Common myeloid progenitor, CD34-positive (primary cell): ENCODE measurements at regions not wholly inside any gene's neighbourhood (a gene's known extent, or its start where the extent isn't known, plus 50 kb on each side); places are given as distances from the start of the nearest gene placed in this dataset.
A peak's percentile ranks its signal among the peaks of the same experiment; 100 is the strongest.

Source experiments
- CTCF ChIA-PET: fragments of 350-600 bp; sonication (Branson Sonifier 250); formaldehyde crosslinking; loops from one replicate; lab custom pipeline; 2021; ENCODE audit warnings: antibody characterized with exemption; lab: Charles Lee
- POLR2A ChIA-PET: fragments of 350-600 bp; sonication (Branson Sonifier 250); formaldehyde crosslinking; loops from one replicate; lab custom pipeline; 2021; ENCODE audit warnings: antibody characterized with exemption; lab: Charles Lee
- DNase-seq, 3 donors: peaks; one replicate each; pipeline versions ENCODE4 v3.0.0 to v3.0.0-alpha.2; 2013
- H3K27ac ChIP-seq, 2 experiments: 1 replicate in 1 of 2; 2 replicates in 1 of 2; pipeline ENCODE4 v1.7.0; 2013; ENCODE audit warnings: inconsistent platforms in 2 of 2, low read length in 2 of 2, mild to moderate bottlenecking in 2 of 2, low read depth in 1 of 2, moderate library complexity in 1 of 2; ENCODE audit not compliant: severe bottlenecking in 2 of 2, insufficient read depth in 1 of 2, poor library complexity in 1 of 2
- H3K27me3 ChIP-seq, 5 experiments: replicated peaks in 2 of 5; 1 replicate in 3 of 5; 2 replicates in 2 of 5; pipeline versions ENCODE4 v1.6.1 to v1.7.0; 2013; ENCODE audit warnings: low read length in 4 of 5, mild to moderate bottlenecking in 2 of 5, moderate library complexity in 2 of 5, inconsistent platforms in 1 of 5; ENCODE audit not compliant: insufficient read depth in 5 of 5, control insufficient read depth in 4 of 5
- H3K36me3 ChIP-seq, 4 experiments: 1 replicate in 2 of 4; 2 replicates in 2 of 4; pipeline versions ENCODE4 v1.6.1 to v1.7.0; 2013; ENCODE audit warnings: low read length in 3 of 4, control low read depth in 1 of 4, mild to moderate bottlenecking in 1 of 4; ENCODE audit not compliant: control insufficient read depth in 4 of 4, insufficient read depth in 4 of 4
- H3K4me1 ChIP-seq, 4 experiments: 1 replicate in 3 of 4; 2 replicates in 1 of 4; pipeline versions ENCODE4 v1.6.1 to v1.7.1; 2013; ENCODE audit warnings: low read length in 3 of 4, mild to moderate bottlenecking in 3 of 4, control low read depth in 1 of 4, inconsistent platforms in 1 of 4, moderate library complexity in 1 of 4; ENCODE audit not compliant: control insufficient read depth in 4 of 4, insufficient read depth in 4 of 4; ENCODE audit errors: control extremely low read depth in 1 of 4
- H3K4me3 ChIP-seq, 7 experiments: 1 replicate in 4 of 7; 2 replicates in 3 of 7; pipeline versions ENCODE4 v1.5.1 to v1.7.0; 2013; ENCODE audit warnings: mild to moderate bottlenecking in 7 of 7, low read length in 6 of 7, moderate library complexity in 6 of 7, inconsistent platforms in 2 of 7, low read depth in 2 of 7, control low read depth in 1 of 7; ENCODE audit not compliant: insufficient read depth in 4 of 7, control insufficient read depth in 1 of 7; ENCODE audit errors: extremely low read depth in 1 of 7
- H3K9me3 ChIP-seq, 5 experiments: 1 replicate in 4 of 5; 2 replicates in 1 of 5; pipeline versions ENCODE4 v1.6.1 to v1.7.1; 2013; ENCODE audit warnings: low read length in 4 of 5, mild to moderate bottlenecking in 2 of 5, inconsistent platforms in 1 of 5, low read depth in 1 of 5, moderate library complexity in 1 of 5; ENCODE audit not compliant: control insufficient read depth in 4 of 5, insufficient read depth in 2 of 5; ENCODE audit errors: control extremely low read depth in 1 of 5
- WGBS: methylation state at CpG from one replicate; pipeline ENCODE4 v1.1.5; 2013; ENCODE audit not compliant: insufficient coverage; 5-methylcytosine and 5-hydroxymethylcytosine counted together

DNA sequence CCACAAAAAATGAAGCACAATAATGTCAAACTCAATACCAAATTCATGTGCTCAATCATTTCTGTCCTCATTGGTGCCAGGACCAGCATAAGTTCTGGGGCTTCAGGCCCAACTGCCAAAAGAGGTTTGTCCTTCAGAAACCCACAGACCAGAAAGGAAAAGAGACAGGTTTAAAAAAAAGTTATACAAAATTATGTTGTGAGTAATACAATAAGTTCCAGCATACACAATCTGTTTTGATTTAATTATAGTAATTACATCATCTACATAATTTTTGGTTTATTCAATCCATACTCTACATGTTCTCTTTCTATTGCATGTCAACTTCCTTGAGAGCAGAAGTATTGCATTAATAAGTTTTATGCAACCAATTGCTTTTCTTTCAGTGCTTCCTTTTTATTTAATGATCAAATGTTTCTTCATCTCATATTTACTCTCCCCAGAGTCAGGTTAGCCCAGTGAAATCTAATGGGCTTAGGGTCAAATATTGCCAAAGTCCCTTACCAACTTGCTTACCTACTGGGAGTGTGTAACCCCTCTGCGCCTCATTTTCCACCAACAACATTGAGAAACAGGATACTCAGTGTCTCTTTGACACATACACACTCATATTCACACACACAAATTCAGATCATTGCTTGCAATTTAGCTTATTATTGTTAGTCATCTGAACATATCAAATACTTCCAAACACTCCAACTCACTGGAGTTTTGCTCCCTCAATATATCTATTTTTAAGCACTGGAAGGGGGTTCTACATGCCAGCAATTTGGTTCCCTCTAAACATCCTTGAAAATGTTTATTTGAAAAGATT is 424.4 kb upstream of the MARCKS start:
- H3K27ac ChIP-seq: no peak overlapping the region
- H3K4me1 ChIP-seq: peaks cover 6 to 14% (median 10%) of the 10 kb centered on the region in 4 experiments
- H3K36me3 ChIP-seq: no peaks in the 10 kb centered on the region
- H3K27me3 ChIP-seq: no peaks in the 10 kb centered on the region
- no peak overlapping the region for H3K4me3 ChIP-seq
- no CpG with 5 or more reads among the region's 1 CpG for WGBS
- CTCF ChIA-PET: no interaction called here
- no peaks in the 10 kb centered on the region for H3K9me3 ChIP-seq
- POLR2A ChIA-PET: no interaction called here
- DNase-seq: peak in 1 of 3 donors; percentile 20

GRCh38 chr6:113433335-113433991 is 423.7 kb upstream of the MARCKS start:
- Histone ChIP-seq H3K27ac (no peak overlapping the region), H3K9me3 (no peaks in the 10 kb centered on the region), H3K4me1 (peaks cover 6 to 12% (median 10%) of the 10 kb centered on the region in 4 experiments), H3K4me3 (no peak overlapping the region), H3K27me3 (no peaks in the 10 kb centered on the region), H3K36me3 (no peaks in the 10 kb centered on the region)
- peak in 2 of 3 donors; percentile 44 to 59 for DNase-seq
- WGBS: 23% methylated on average over 5 of the region's 6 CpGs
- ChIA-PET POLR2A (no interaction called here), CTCF (no interaction called here)

- 100% methylated on average over 2 of the region's 3 CpGs for whole genome bisulfite sequencing
- ChIA-PET POLR2A (no interaction called here), CTCF (no interaction called here)
- Histone ChIP-seq H3K27me3 (no peaks in the 10 kb centered on the region), H3K27ac (no peak overlapping the region), H3K4me1 (peaks cover 6 to 12% (median 9%) of the 10 kb centered on the region in 4 experiments), H3K9me3 (no peaks in the 10 kb centered on the region), H3K36me3 (no peaks in the 10 kb centered on the region), H3K4me3 (no peak overlapping the region)
- DNase-seq: no peak
Measured at GRCh38 chr6:113434641-113435040, 422.5 kb upstream of the MARCKS start.

GRCh38 chr6:113437566-113437965 is 419.6 kb upstream of the MARCKS start:
- CTCF ChIA-PET: no interaction called here
- WGBS: 14% methylated on average over 2 of the region's 3 CpGs

DNA sequence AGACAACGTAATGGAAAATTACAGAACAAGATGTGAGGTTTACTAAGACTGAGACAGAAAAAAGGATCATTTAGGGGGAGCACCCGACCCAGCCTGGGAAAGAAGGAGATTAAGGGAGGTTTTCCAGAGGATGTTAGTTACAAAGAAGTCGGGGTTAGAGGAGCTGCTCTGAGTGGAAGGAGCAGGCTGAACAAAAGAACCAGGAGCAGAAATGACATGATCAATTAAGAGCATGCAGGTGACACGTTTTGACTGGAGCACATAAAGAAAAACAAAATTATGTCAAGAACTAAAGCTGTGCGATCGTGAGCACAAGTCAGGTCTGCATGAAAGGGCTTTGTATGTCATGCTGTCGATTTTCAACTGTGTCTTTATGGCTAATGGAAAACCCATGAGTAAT is 417.3 kb upstream of the MARCKS start:
- CTCF ChIA-PET: interaction anchor here (2.4 kb wide), 1 partner anchor 20 kb away, joined by 5 read pairs; no protein-coding TSS in a partner anchor
- Histone ChIP-seq H3K36me3 (no peaks in the 10 kb centered on the region), H3K4me3 (no peak overlapping the region), H3K27me3 (no peaks in the 10 kb centered on the region), H3K9me3 (no peaks in the 10 kb centered on the region), H3K27ac (no peak overlapping the region), H3K4me1 (no peaks in the 10 kb centered on the region)
- 96% methylated on average over 6 of the region's 7 CpGs for WGBS
- POLR2A ChIA-PET: no interaction called here
- DNase-seq: no peak

More at GRCh38 chr6:113437566-113437965, 419.6 kb upstream of the MARCKS start:
- H3K27me3 ChIP-seq: no peaks in the 10 kb centered on the region
- no peak overlapping the region for H3K4me3 ChIP-seq
- POLR2A ChIA-PET: no interaction called here
- H3K27ac ChIP-seq: no peak overlapping the region
- H3K9me3 ChIP-seq: no peaks in the 10 kb centered on the region
- H3K4me1 ChIP-seq: peaks cover 6 to 12% (median 9%) of the 10 kb centered on the region in 4 experiments
- DNase-seq: no peak
- H3K36me3 ChIP-seq: no peaks in the 10 kb centered on the region

DNA sequence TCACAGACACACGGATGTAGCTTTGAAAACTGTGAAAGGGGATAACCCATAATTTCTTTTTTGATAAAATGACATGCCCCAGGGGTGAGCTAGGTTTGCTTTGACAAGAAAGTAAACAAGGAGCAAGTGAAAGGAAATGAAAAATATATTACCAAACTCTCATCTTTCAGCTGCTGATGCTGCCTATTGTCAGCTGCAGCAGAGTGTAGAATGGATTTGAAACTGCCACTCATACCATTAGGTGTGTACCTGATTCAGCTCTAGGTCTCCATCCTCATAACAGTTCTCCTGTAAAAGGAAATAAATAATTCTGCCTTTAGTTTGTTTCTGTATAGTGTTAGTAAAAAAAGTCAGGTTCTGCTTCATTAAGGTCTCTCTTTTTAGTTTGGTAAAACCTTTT is 415.1 kb upstream of the MARCKS start:
- Histone ChIP-seq H3K36me3 (no peaks in the 10 kb centered on the region), H3K27me3 (no peaks in the 10 kb centered on the region), H3K27ac (no peak overlapping the region), H3K4me3 (no peak overlapping the region), H3K9me3 (no peaks in the 10 kb centered on the region), H3K4me1 (no peaks in the 10 kb centered on the region)
- DNase-seq: no peak
- WGBS: no CpG with 5 or more reads among the region's 1 CpG
- POLR2A ChIA-PET: no interaction called here
- CTCF ChIA-PET: interaction anchor here (2.4 kb wide), 1 partner anchor 18 kb away, joined by 5 read pairs; no protein-coding TSS in a partner anchor

DNA sequence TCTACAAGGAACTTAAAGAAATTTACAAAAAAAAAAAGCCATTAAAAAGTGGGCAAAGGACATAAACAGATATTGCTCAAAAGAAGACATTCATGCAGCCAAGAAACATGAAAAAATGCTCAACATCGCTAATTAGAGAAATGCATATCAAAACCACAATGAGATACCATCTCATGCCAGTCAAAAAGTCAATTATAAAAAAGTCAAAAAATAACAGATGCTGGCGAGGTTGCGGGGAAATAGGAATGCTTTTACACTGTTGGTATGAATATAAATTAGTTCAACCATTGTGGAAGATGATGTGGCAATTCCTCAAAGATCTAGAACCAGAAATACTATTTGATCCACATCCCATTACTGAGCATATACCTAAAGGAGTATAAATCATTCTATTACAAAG is 411.9 kb upstream of the MARCKS start:
- ChIA-PET CTCF (no interaction called here), POLR2A (no interaction called here)
- Histone ChIP-seq H3K36me3 (no peaks in the 10 kb centered on the region), H3K4me1 (no peaks in the 10 kb centered on the region), H3K9me3 (no peaks in the 10 kb centered on the region), H3K27me3 (no peaks in the 10 kb centered on the region), H3K27ac (no peak overlapping the region), H3K4me3 (no peak overlapping the region)
- no peak for DNase-seq
- WGBS: no CpG with 5 or more reads among the region's 3 CpGs
